SU-DHL-6 (cell line): ENCODE measurements at regions not wholly inside any gene's neighbourhood (a gene's known extent, or its start where the extent isn't known, plus 50 kb on each side); places are given as distances from the start of the nearest gene placed in this dataset.

Experiments
- H2AFZ ChIP-seq: fragments of 200-600 bp; sonication (generic); 2 replicates; pipeline ENCODE4 v1.6.1; 2014; ENCODE audit warnings: low read depth, mild to moderate bottlenecking, moderate library complexity, mixed read lengths, antibody characterized with exemption, low read length; ENCODE audit not compliant: severe bottlenecking
- H3F3A ChIP-seq: fragments of 200-600 bp; shearing (Covaris generic); 2 replicates; pipeline ENCODE4 v1.6.0; 2016; ENCODE audit warnings: antibody characterized with exemption, mild to moderate bottlenecking; ENCODE audit not compliant: insufficient read depth
- H3K27ac ChIP-seq: fragments of 200-600 bp; sonication (generic); 2 replicates; pipeline ENCODE4 v1.5.1; 2016; ENCODE audit warnings: low read depth, mild to moderate bottlenecking, low read length, moderate library complexity, mixed read lengths
- H3K27me3 ChIP-seq: fragments of 200-600 bp; sonication (generic), shearing (Covaris generic); 2 replicates; pipeline ENCODE4 v1.6.0; 2014; ENCODE audit warnings: mild to moderate bottlenecking, low read length
- H3K36me3 ChIP-seq: fragments of 200-600 bp; sonication (generic); 2 replicates; pipeline ENCODE4 v1.6.1; 2014; ENCODE audit warnings: mild to moderate bottlenecking, low read length, mixed read lengths
- H3K4me2 ChIP-seq: fragments of 300-600, 200-600 bp; shearing (Covaris generic), sonication (generic); 2 replicates; pipeline ENCODE4 v1.6.0; 2014; ENCODE audit warnings: low read length, low read depth, mild to moderate bottlenecking; ENCODE audit not compliant: poor library complexity, severe bottlenecking
- H3K4me3 ChIP-seq: fragments of 200-600 bp; sonication (generic); 2 replicates; pipeline ENCODE4 v1.5.1; 2014; ENCODE audit warnings: antibody characterized with exemption, low read length, mild to moderate bottlenecking, mixed read lengths; ENCODE audit not compliant: insufficient read depth, poor library complexity, severe bottlenecking
- H3K79me2 ChIP-seq: fragments of 200-600 bp; sonication (generic); 2 replicates; pipeline ENCODE4 v1.6.1; 2014; ENCODE audit warnings: mild to moderate bottlenecking, low read length, moderate library complexity; ENCODE audit not compliant: insufficient read depth
- H3K9ac ChIP-seq: fragments of 200-600 bp; sonication (generic); 2 replicates; pipeline ENCODE4 v1.7.0; 2014; ENCODE audit warnings: mild to moderate bottlenecking, low read length
- H3K9me2 ChIP-seq: fragments of 200-600 bp; sonication (generic); replicated peaks from 2 replicates; pipeline ENCODE4 v1.6.1; 2014; ENCODE audit warnings: low read length; ENCODE audit not compliant: insufficient read depth
- H3K9me3 ChIP-seq: fragments of 200-600 bp; sonication (generic); 2 replicates; pipeline ENCODE4 v1.6.1; 2014; ENCODE audit warnings: low read length, mixed read lengths; ENCODE audit not compliant: insufficient read depth
- H4K20me1 ChIP-seq: fragments of 200-600 bp; sonication (generic); 2 replicates; pipeline ENCODE4 v1.6.1; 2014; ENCODE audit warnings: low read depth, mild to moderate bottlenecking, antibody characterized with exemption, low read length, moderate library complexity, mixed read lengths
- CTCF ChIP-seq: fragments of 200-600 bp; sonication (generic); IDR thresholded peaks from one replicate; pipeline ENCODE4 v1.5.1; 2017; ENCODE audit warnings: antibody characterized with exemption, mild to moderate bottlenecking, low read length, moderate library complexity; ENCODE audit not compliant: insufficient read depth, poor library complexity, severe bottlenecking
- EZH2phosphoT487 ChIP-seq: fragments of 200-600 bp; sonication (generic), shearing (Covaris generic); conservative IDR thresholded peaks from 2 replicates; pipeline ENCODE4 v1.6.1; 2018; ENCODE audit warnings: mild to moderate bottlenecking, antibody characterized with exemption, low read length, moderate library complexity, mixed read lengths

GRCh38 chr17:36868777-36869176 is 68.5 kb upstream of the LHX1 start:
- Histone ChIP-seq H3K9me3 (no peaks in the 10 kb centered on the region), H3K36me3 (no peaks in the 10 kb centered on the region), H3K4me2 (no peak overlapping the region), H3K9me2 (no peaks in the 10 kb centered on the region), H3F3A (no peaks in the 10 kb centered on the region), H3K4me3 (no peak overlapping the region), H4K20me1 (no peaks in the 10 kb centered on the region), H3K79me2 (no peaks in the 10 kb centered on the region), H3K9ac (no peak overlapping the region), H3K27me3 (no peaks in the 10 kb centered on the region), H3K27ac (no peak overlapping the region), H2AFZ (no peak overlapping the region)
- TF ChIP-seq EZH2phosphoT487 (no peak), CTCF (no peak)

- Histone ChIP-seq H3F3A (no peaks in the 10 kb centered on the region), H3K27ac (no peak overlapping the region)
Measured at GRCh38 chr17:36869441-36869840, 67.8 kb upstream of the LHX1 start.

GRCh38 chr17:36869856-36870719 is 67.2 kb upstream of the LHX1 start:
- no peak overlapping the region for H3K4me2 ChIP-seq
- H2AFZ ChIP-seq = no peak overlapping the region
- no peaks in the 10 kb centered on the region for H3K27me3 ChIP-seq
- H3K9me3 ChIP-seq = no peaks in the 10 kb centered on the region
- no peaks in the 10 kb centered on the region for H4K20me1 ChIP-seq
- no peaks in the 10 kb centered on the region for H3K79me2 ChIP-seq
- H3F3A ChIP-seq = no peaks in the 10 kb centered on the region
- no peaks in the 10 kb centered on the region for H3K9me2 ChIP-seq
- H3K27ac ChIP-seq = no peak overlapping the region
- H3K36me3 ChIP-seq = no peaks in the 10 kb centered on the region
- TF ChIP-seq CTCF (no peak), EZH2phosphoT487 (no peak)
- no peak overlapping the region for H3K4me3 ChIP-seq
- H3K9ac ChIP-seq = no peak overlapping the region

More at GRCh38 chr17:36869441-36869840, 67.8 kb upstream of the LHX1 start:
- Histone ChIP-seq H3K79me2 (no peaks in the 10 kb centered on the region), H3K27me3 (no peaks in the 10 kb centered on the region), H3K9ac (no peak overlapping the region), H3K9me2 (no peaks in the 10 kb centered on the region), H3K9me3 (no peaks in the 10 kb centered on the region), H3K4me3 (no peak overlapping the region), H2AFZ (no peak overlapping the region), H3K36me3 (no peaks in the 10 kb centered on the region), H4K20me1 (no peaks in the 10 kb centered on the region), H3K4me2 (no peak overlapping the region)
- TF ChIP-seq EZH2phosphoT487 (no peak), CTCF (no peak)
